ENCODE measurements at regions not wholly inside any gene's neighbourhood (a gene's known extent, or its start where the extent isn't known, plus 50 kb on each side); places are given as distances from the start of the nearest gene placed in this dataset.

- ATAC-seq (no peak), DNase-seq (ENCODE audit: low spot score) (no peak)
- Mint-ChIP-seq H3K9me3 (peaks cover 5% of the 10 kb centered on the region; the same call in 2 of the 3 replicates), H3K4me3 (no peak overlapping the region), H3K27ac (no peak overlapping the region), H3K27me3 (ENCODE audit: insufficient read depth, low read depth, poor library complexity) (peaks cover 5% of the 10 kb centered on the region), H3K36me3 (ENCODE audit: low read depth) (no peaks in the 10 kb centered on the region), H3K4me1 (peaks cover 50% of the 10 kb centered on the region)
- Histone ChIP-seq H2AFZ (no peak overlapping the region), H3K36me3 (ENCODE audit: insufficient read depth) (no peaks in the 10 kb centered on the region), H3K79me2 (replicated peaks; ENCODE audit: insufficient read depth) (no peaks in the 10 kb centered on the region), H3K27me3 (ENCODE audit: insufficient read depth) (no peaks in the 10 kb centered on the region), H3K27ac (ENCODE audit: low read depth) (no peak overlapping the region), H3K4me1 (ENCODE audit: insufficient read depth) (peaks cover 19% of the 10 kb centered on the region), H3K4me3 (no peak overlapping the region), H4K20me1 (replicated peaks; ENCODE audit: insufficient read depth) (no peaks in the 10 kb centered on the region), H3K4me2 (no peak overlapping the region), H3F3A (replicated peaks; ENCODE audit: low read depth) (no peaks in the 10 kb centered on the region), H3K9me2 (ENCODE audit: insufficient read depth) (0 out of 2 replicates have a peak, but pooled peaks cover 4% of the 10 kb centered on the region)
- TF ChIP-seq CTCF (conservative IDR thresholded peaks at IDR 0.05; ENCODE audit: low read depth in 2 of 2) (no peak), ZNF331 (CRISPR knock-in tag; IDR thresholded peaks at IDR 0.05; ENCODE audit: low read depth) (no peak), STAT1 (IDR thresholded peaks at IDR 0.05; ENCODE audit: unreplicated experiment) (no peak), JUNB (IDR thresholded peaks at IDR 0.05; ENCODE audit: unreplicated experiment) (no peak), ETS1 (IDR thresholded peaks at IDR 0.05) (no peak), EZH2 (IDR thresholded peaks at IDR 0.05; ENCODE audit: low read depth, unreplicated experiment) (no peak), EZH2phosphoT487 (IDR thresholded peaks at IDR 0.05; ENCODE audit: unreplicated experiment) (no peak), REST (IDR thresholded peaks at IDR 0.05; ENCODE audit: unreplicated experiment) (no peak), ZNF462 (CRISPR knock-in tag; IDR thresholded peaks at IDR 0.05) (no peak), POLR2AphosphoS5 (IDR thresholded peaks at IDR 0.05; ENCODE audit: low read depth) (no peak), CREB1 (CRISPR knock-in tag; IDR thresholded peaks at IDR 0.05; ENCODE audit: low read depth) (no peak), NANOG (IDR thresholded peaks at IDR 0.05; ENCODE audit: borderline replicate concordance) (no peak)
Observed at GRCh38 chr18:10119991-10120390, 206.2 kb downstream of the VAPA start.
